SK-N-SH treated with all-trans-retinoic acid at 6 μM for 48 hours (cell line): ENCODE measurements at regions not wholly inside any gene's neighbourhood (a gene's known extent, or its start where the extent isn't known, plus 50 kb on each side); places are given as distances from the start of the nearest gene placed in this dataset.

Experiments used
- ATAC-seq: fragments of 200-7000 bp; cut with Tn5 transposase; 3 replicates; pipeline ENCODE4 v1.9.1; 2020; ENCODE audit warnings: mild to moderate bottlenecking, moderate library complexity
- ARNTL ChIP-seq: fragments of 450-650 bp; formaldehyde crosslinking; IDR thresholded peaks from 2 replicates; pipeline ENCODE4 v1.5.0; 2020; ENCODE audit warnings: low read depth, mild to moderate bottlenecking, moderate library complexity, borderline replicate concordance
- BACH2 ChIP-seq: fragments of 250-450 bp; sonication (Bioruptor Pico); IDR thresholded peaks from 2 replicates; pipeline ENCODE4 v1.9.0; 2021; ENCODE audit warnings: mild to moderate bottlenecking, borderline replicate concordance
- CREB5 ChIP-seq: fragments of 250-450 bp; sonication (Bioruptor Pico); IDR thresholded peaks from 2 replicates; pipeline ENCODE4 v1.5.1; 2020; ENCODE audit warnings: low read depth, mild to moderate bottlenecking, moderate library complexity
- CSRNP3 ChIP-seq: fragments of 250-450 bp; sonication (Bioruptor Pico); IDR thresholded peaks from 2 replicates; pipeline ENCODE4 v1.5.1; 2021; ENCODE audit warnings: mild to moderate bottlenecking, moderate library complexity
- ESRRG ChIP-seq: fragments of 250-450 bp; sonication (Bioruptor Pico); IDR thresholded peaks from 2 replicates; pipeline ENCODE4 v1.6.1; 2021; ENCODE audit warnings: mild to moderate bottlenecking
- GLIS3 ChIP-seq: fragments of 250-450 bp; sonication (Bioruptor Pico); IDR thresholded peaks from 2 replicates; pipeline ENCODE4 v1.5.0; 2020; ENCODE audit warnings: mild to moderate bottlenecking, moderate library complexity
- ISL1 ChIP-seq: fragments of 250-450 bp; sonication (Bioruptor Pico); IDR thresholded peaks from 2 replicates; pipeline ENCODE4 v2.1.2; 2022; ENCODE audit warnings: mild to moderate bottlenecking, moderate library complexity
- OSR1 ChIP-seq: fragments of 250-450 bp; sonication (Bioruptor Pico); IDR thresholded peaks from 2 replicates; pipeline ENCODE4 v1.8.0; 2022; ENCODE audit warnings: moderate library complexity, mild to moderate bottlenecking, inconsistent platforms
- PATZ1 ChIP-seq: fragments of 250-450 bp; sonication (Bioruptor Pico); IDR thresholded peaks from 2 replicates; pipeline ENCODE4 v1.8.0; 2020; ENCODE audit warnings: mild to moderate bottlenecking, moderate library complexity, borderline replicate concordance
- PPARA ChIP-seq: fragments of 250-450 bp; sonication (Bioruptor Pico); IDR thresholded peaks from 2 replicates; pipeline ENCODE4 v1.5.0; 2020; ENCODE audit warnings: mild to moderate bottlenecking, borderline replicate concordance
- RARB ChIP-seq: fragments of 250-450 bp; sonication (Bioruptor Pico); IDR thresholded peaks from 2 replicates; pipeline ENCODE4 v1.8.0; 2021; ENCODE audit warnings: mild to moderate bottlenecking, moderate library complexity
- SNAI2 ChIP-seq: fragments of 250-450 bp; sonication (Bioruptor Pico); IDR thresholded peaks from 2 replicates; pipeline ENCODE4 v1.5.0; 2020; ENCODE audit warnings: mild to moderate bottlenecking, moderate library complexity
- TCF4 ChIP-seq: fragments of 250-450 bp; sonication (Bioruptor Pico); IDR thresholded peaks from 2 replicates; pipeline ENCODE4 v1.8.0; 2021; ENCODE audit warnings: mild to moderate bottlenecking, moderate library complexity, borderline replicate concordance
- TOX ChIP-seq: fragments of 250-450 bp; sonication (Bioruptor Pico); IDR thresholded peaks from 2 replicates; pipeline ENCODE4 v1.8.0; 2021; ENCODE audit warnings: mild to moderate bottlenecking, moderate library complexity, borderline replicate concordance
- TSHZ2 ChIP-seq: fragments of 250-450 bp; sonication (Bioruptor Pico); IDR thresholded peaks from 2 replicates; pipeline ENCODE4 v1.5.0; 2020; ENCODE audit warnings: mild to moderate bottlenecking, moderate library complexity
- ZC3H10 ChIP-seq: fragments of 250-450 bp; sonication (Bioruptor Pico); IDR thresholded peaks from 2 replicates; pipeline ENCODE4 v1.5.1; 2021; ENCODE audit warnings: mild to moderate bottlenecking, moderate library complexity
- ZFP3 ChIP-seq: fragments of 250-450 bp; sonication (Bioruptor Pico); IDR thresholded peaks from 2 replicates; pipeline ENCODE4 v1.5.0; 2020; ENCODE audit warnings: mild to moderate bottlenecking, moderate library complexity
- ZFP30 ChIP-seq: fragments of 450-650 bp; formaldehyde crosslinking; IDR thresholded peaks from 2 replicates; pipeline ENCODE4 v1.5.0; 2022; ENCODE audit warnings: mild to moderate bottlenecking, moderate library complexity
- ZNF565 ChIP-seq: fragments of 450-650 bp; formaldehyde crosslinking; conservative IDR thresholded peaks from 2 replicates; pipeline ENCODE4 v1.5.0; 2020; ENCODE audit warnings: low read depth, mild to moderate bottlenecking, moderate library complexity
- ZNF70 ChIP-seq: fragments of 450-650 bp; formaldehyde crosslinking; IDR thresholded peaks from 2 replicates; pipeline ENCODE4 v1.5.0; 2020; ENCODE audit warnings: mild to moderate bottlenecking, moderate library complexity

- ATAC-seq = no peak
- TF ChIP-seq TCF4 (CRISPR knock-in tag) (peak; percentile 63), ZNF565 (CRISPR knock-in tag) (no peak), GLIS3 (CRISPR knock-in tag) (no peak), ZNF70 (peak; percentile 99)
Observed at GRCh38 chr16:85176541-85177447, 64.5 kb upstream of the CIBAR2 start.

- TF ChIP-seq ARNTL (CRISPR knock-in tag) (no peak), ZNF70 (no peak), RARB (no peak), ZFP30 (no peak), CSRNP3 (no peak), PPARA (CRISPR knock-in tag) (no peak), ZFP3 (CRISPR knock-in tag) (no peak), TCF4 (CRISPR knock-in tag) (no peak), PATZ1 (no peak), GLIS3 (CRISPR knock-in tag) (no peak), ZNF565 (CRISPR knock-in tag) (no peak), OSR1 (CRISPR knock-in tag) (no peak), TSHZ2 (CRISPR knock-in tag) (no peak), BACH2 (CRISPR knock-in tag) (no peak), ESRRG (no peak), CREB5 (no peak), ZC3H10 (CRISPR knock-in tag) (no peak), ISL1 (CRISPR knock-in tag) (no peak), SNAI2 (no peak), TOX (no peak)
- no peak for ATAC-seq
Observed at GRCh38 chr16:85177448-85177846, 65.2 kb upstream of the CIBAR2 start.

- no peak for ATAC-seq
Observed at GRCh38 chr16:85178006-85178591, 65.8 kb upstream of the CIBAR2 start.

More at GRCh38 chr16:85178006-85178591, 65.8 kb upstream of the CIBAR2 start:
- TF ChIP-seq OSR1 (CRISPR knock-in tag) (no peak), CREB5 (no peak)
